WTC11 (cell line): ENCODE measurements at regions not wholly inside any gene's neighbourhood (a gene's known extent, or its start where the extent isn't known, plus 50 kb on each side); places are given as distances from the start of the nearest gene placed in this dataset.

Source experiments
- ATAC-seq: fragments of 200-7000 bp; cut with Tn5 transposase; 2 replicates; pipeline ENCODE4 v1.10.0; 2021; ENCODE audit warnings: mild to moderate bottlenecking, moderate library complexity
- CTCF ChIA-PET: fragments of 300-600 bp; sonication (Branson Sonifier 250); formaldehyde crosslinking; loops from one replicate; lab custom pipeline; 2021; ENCODE audit warnings: antibody characterized with exemption; lab: Charles Lee
- POLR2A ChIA-PET: fragments of 350-600 bp; sonication (Branson Sonifier 250); formaldehyde crosslinking; loops from one replicate; lab custom pipeline; 2021; ENCODE audit warnings: antibody characterized with exemption; lab: Charles Lee
- DNase-seq: peaks from one replicate; pipeline ENCODE4 v3.0.0; 2021; ENCODE audit warnings: low spot score
- H3K27ac Mint-ChIP-seq: 2 replicates; pipeline ENCODE4 v1.8.0; 2021; ENCODE audit warnings: mixed read lengths
- H3K27me3 Mint-ChIP-seq: 2 replicates; pipeline ENCODE4 v1.8.0; 2021; ENCODE audit warnings: low read depth, mild to moderate bottlenecking, moderate library complexity, mixed read lengths
- H3K36me3 Mint-ChIP-seq: 2 replicates; pipeline ENCODE4 v1.8.0; 2021; ENCODE audit warnings: mixed read lengths
- H3K4me1 Mint-ChIP-seq: 2 replicates; pipeline ENCODE4 v1.8.0; 2022; ENCODE audit warnings: mixed read lengths
- H3K4me3 Mint-ChIP-seq: 2 replicates; pipeline ENCODE4 v1.8.0; 2021; ENCODE audit warnings: mild to moderate bottlenecking, moderate library complexity, mixed read lengths
- H3K9me3 Mint-ChIP-seq: 2 replicates; pipeline ENCODE4 v1.8.0; 2021; ENCODE audit warnings: mixed read lengths
- ATF1 ChIP-seq: sonication (generic); formaldehyde crosslinking; IDR thresholded peaks from 2 replicates; pipeline ENCODE4 v1.8.1; 2023; ENCODE audit warnings: mild to moderate bottlenecking, moderate library complexity, missing genetic modification reagents
- ESRRA ChIP-seq: sonication (generic); formaldehyde crosslinking; IDR thresholded peaks from 2 replicates; pipeline ENCODE4 v1.8.1; 2022; ENCODE audit warnings: mild to moderate bottlenecking, missing genetic modification reagents, borderline replicate concordance
- HMGA2 ChIP-seq: fragments of 250-450 bp; sonication (Bioruptor Pico); IDR thresholded peaks from 2 replicates; pipeline ENCODE4 v1.4.0; 2021; ENCODE audit warnings: mild to moderate bottlenecking, moderate library complexity
- JAZF1 ChIP-seq: fragments of 250-450 bp; sonication (Bioruptor Pico); IDR thresholded peaks from 2 replicates; pipeline ENCODE4 v1.9.0; 2021; ENCODE audit warnings: moderate library complexity, mild to moderate bottlenecking, inconsistent platforms
- NFE2L1 ChIP-seq: sonication (generic); formaldehyde crosslinking; IDR thresholded peaks from 2 replicates; pipeline ENCODE4 v1.8.1; 2023; ENCODE audit warnings: missing genetic modification reagents
- TEAD1 ChIP-seq: sonication (generic); formaldehyde crosslinking; IDR thresholded peaks from 2 replicates; pipeline ENCODE4 v1.8.0; 2022; ENCODE audit warnings: mild to moderate bottlenecking, missing genetic modification reagents
- ZNF232 ChIP-seq: sonication (generic); formaldehyde crosslinking; IDR thresholded peaks from 2 replicates; pipeline ENCODE4 v1.8.0; 2022; ENCODE audit warnings: mild to moderate bottlenecking, missing genetic modification reagents
- ZNF317 ChIP-seq: sonication (generic); formaldehyde crosslinking; IDR thresholded peaks from 2 replicates; pipeline ENCODE4 v1.8.1; 2023; ENCODE audit warnings: low read depth, mild to moderate bottlenecking, moderate library complexity, missing genetic modification reagents, borderline replicate concordance
- ZNF423 ChIP-seq: fragments of 250-450 bp; sonication (Bioruptor Pico); IDR thresholded peaks from 2 replicates; pipeline ENCODE4 v2.1.2; 2022; ENCODE audit warnings: mild to moderate bottlenecking, moderate library complexity
- ZNF671 ChIP-seq: fragments of 250-450 bp; sonication (Bioruptor Pico); IDR thresholded peaks from 2 replicates; pipeline ENCODE4 v1.8.0; 2021; ENCODE audit warnings: mild to moderate bottlenecking
- TF ChIP-seq, protein P1 (sequence below): fragments of 250-450 bp; sonication (Bioruptor Pico); IDR thresholded peaks from 2 replicates; pipeline ENCODE4 v1.9.0; 2021; ENCODE audit warnings: mild to moderate bottlenecking, borderline replicate concordance
- TF ChIP-seq, protein P2 (sequence below): sonication (generic); formaldehyde crosslinking; IDR thresholded peaks from 2 replicates; pipeline ENCODE4 v1.8.1; 2022; ENCODE audit warnings: low read depth, missing genetic modification reagents, borderline replicate concordance
- TF ChIP-seq, protein P3 (sequence below): sonication (generic); formaldehyde crosslinking; IDR thresholded peaks from 2 replicates; pipeline ENCODE4 v1.8.1; 2023; ENCODE audit warnings: mild to moderate bottlenecking, missing genetic modification reagents, borderline replicate concordance
- TF ChIP-seq, protein P4 (sequence below): sonication (generic); formaldehyde crosslinking; IDR thresholded peaks from 2 replicates; pipeline ENCODE4 v1.8.0; 2022; ENCODE audit warnings: missing genetic modification reagents
- TF ChIP-seq, protein P5 (sequence below): fragments of 250-450 bp; sonication (Bioruptor Pico); conservative IDR thresholded peaks from 2 replicates; pipeline ENCODE4 v1.9.0; 2021; ENCODE audit warnings: mild to moderate bottlenecking
- TF ChIP-seq, protein P6 (sequence below): fragments of 250-450 bp; sonication (Bioruptor Pico); IDR thresholded peaks from 2 replicates; pipeline ENCODE4 v1.9.0; 2021; ENCODE audit warnings: mild to moderate bottlenecking

DNA sequence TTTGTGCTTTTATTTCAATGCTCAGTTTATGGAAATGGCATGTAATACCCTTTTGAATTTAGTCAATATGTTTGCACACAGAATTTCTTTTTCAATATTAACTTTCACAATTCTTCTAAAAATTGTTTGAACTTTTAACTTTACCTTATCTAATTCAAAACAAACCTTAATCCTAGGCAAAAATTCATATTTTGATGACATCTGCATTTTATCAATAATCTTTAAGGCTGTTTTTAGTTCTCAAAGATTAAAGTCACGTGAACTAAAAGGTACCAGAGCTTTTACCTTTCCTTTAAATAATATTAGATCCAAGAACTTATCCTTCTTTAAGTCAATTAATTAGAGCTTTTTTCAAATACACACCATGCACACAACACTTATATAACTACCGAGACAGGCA is 218.9 kb upstream of the NCAM2 start (continued):
- TF ChIP-seq, protein P1, sequence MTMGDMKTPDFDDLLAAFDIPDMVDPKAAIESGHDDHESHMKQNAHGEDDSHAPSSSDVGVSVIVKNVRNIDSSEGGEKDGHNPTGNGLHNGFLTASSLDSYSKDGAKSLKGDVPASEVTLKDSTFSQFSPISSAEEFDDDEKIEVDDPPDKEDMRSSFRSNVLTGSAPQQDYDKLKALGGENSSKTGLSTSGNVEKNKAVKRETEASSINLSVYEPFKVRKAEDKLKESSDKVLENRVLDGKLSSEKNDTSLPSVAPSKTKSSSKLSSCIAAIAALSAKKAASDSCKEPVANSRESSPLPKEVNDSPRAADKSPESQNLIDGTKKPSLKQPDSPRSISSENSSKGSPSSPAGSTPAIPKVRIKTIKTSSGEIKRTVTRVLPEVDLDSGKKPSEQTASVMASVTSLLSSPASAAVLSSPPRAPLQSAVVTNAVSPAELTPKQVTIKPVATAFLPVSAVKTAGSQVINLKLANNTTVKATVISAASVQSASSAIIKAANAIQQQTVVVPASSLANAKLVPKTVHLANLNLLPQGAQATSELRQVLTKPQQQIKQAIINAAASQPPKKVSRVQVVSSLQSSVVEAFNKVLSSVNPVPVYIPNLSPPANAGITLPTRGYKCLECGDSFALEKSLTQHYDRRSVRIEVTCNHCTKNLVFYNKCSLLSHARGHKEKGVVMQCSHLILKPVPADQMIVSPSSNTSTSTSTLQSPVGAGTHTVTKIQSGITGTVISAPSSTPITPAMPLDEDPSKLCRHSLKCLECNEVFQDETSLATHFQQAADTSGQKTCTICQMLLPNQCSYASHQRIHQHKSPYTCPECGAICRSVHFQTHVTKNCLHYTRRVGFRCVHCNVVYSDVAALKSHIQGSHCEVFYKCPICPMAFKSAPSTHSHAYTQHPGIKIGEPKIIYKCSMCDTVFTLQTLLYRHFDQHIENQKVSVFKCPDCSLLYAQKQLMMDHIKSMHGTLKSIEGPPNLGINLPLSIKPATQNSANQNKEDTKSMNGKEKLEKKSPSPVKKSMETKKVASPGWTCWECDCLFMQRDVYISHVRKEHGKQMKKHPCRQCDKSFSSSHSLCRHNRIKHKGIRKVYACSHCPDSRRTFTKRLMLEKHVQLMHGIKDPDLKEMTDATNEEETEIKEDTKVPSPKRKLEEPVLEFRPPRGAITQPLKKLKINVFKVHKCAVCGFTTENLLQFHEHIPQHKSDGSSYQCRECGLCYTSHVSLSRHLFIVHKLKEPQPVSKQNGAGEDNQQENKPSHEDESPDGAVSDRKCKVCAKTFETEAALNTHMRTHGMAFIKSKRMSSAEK: no peak
- no peak for TF ChIP-seq ZNF317 (CRISPR knock-in tag)

DNA sequence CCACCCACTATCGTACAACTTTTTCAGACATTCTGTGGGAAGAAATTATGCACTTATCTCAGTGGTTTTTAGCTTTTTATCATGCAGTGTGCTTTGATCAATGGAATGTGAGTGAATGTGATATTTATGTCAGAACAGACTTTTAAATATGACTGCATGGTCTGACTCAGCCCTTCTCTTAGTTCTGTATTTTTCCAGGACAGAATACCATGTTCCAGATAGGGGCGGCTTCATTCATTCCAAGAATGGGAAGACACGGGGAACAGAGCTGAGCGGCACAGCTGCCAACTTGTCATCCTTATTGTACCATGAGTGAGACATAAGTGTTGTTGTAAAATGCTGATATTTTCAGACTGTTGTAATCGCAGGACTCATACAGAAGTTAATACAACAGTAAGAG is 214.6 kb upstream of the NCAM2 start:
- no peak for ATAC-seq
- ChIA-PET POLR2A (no interaction called here), CTCF (no interaction called here)
- no peak overlapping the region for H3K27ac Mint-ChIP-seq
- no peak for DNase-seq
- H3K4me3 Mint-ChIP-seq: no peak overlapping the region
- H3K9me3 Mint-ChIP-seq: peaks cover 42% of the 10 kb centered on the region
- H3K36me3 Mint-ChIP-seq: peaks cover 46% of the 10 kb centered on the region
- peaks cover 9% of the 10 kb centered on the region for H3K27me3 Mint-ChIP-seq
- TF ChIP-seq NFE2L1: no peak
- TF ChIP-seq, protein P2, sequence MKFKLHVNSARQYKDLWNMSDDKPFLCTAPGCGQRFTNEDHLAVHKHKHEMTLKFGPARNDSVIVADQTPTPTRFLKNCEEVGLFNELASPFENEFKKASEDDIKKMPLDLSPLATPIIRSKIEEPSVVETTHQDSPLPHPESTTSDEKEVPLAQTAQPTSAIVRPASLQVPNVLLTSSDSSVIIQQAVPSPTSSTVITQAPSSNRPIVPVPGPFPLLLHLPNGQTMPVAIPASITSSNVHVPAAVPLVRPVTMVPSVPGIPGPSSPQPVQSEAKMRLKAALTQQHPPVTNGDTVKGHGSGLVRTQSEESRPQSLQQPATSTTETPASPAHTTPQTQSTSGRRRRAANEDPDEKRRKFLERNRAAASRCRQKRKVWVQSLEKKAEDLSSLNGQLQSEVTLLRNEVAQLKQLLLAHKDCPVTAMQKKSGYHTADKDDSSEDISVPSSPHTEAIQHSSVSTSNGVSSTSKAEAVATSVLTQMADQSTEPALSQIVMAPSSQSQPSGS (CRISPR knock-in tag): no peak
- TF ChIP-seq, protein P3, sequence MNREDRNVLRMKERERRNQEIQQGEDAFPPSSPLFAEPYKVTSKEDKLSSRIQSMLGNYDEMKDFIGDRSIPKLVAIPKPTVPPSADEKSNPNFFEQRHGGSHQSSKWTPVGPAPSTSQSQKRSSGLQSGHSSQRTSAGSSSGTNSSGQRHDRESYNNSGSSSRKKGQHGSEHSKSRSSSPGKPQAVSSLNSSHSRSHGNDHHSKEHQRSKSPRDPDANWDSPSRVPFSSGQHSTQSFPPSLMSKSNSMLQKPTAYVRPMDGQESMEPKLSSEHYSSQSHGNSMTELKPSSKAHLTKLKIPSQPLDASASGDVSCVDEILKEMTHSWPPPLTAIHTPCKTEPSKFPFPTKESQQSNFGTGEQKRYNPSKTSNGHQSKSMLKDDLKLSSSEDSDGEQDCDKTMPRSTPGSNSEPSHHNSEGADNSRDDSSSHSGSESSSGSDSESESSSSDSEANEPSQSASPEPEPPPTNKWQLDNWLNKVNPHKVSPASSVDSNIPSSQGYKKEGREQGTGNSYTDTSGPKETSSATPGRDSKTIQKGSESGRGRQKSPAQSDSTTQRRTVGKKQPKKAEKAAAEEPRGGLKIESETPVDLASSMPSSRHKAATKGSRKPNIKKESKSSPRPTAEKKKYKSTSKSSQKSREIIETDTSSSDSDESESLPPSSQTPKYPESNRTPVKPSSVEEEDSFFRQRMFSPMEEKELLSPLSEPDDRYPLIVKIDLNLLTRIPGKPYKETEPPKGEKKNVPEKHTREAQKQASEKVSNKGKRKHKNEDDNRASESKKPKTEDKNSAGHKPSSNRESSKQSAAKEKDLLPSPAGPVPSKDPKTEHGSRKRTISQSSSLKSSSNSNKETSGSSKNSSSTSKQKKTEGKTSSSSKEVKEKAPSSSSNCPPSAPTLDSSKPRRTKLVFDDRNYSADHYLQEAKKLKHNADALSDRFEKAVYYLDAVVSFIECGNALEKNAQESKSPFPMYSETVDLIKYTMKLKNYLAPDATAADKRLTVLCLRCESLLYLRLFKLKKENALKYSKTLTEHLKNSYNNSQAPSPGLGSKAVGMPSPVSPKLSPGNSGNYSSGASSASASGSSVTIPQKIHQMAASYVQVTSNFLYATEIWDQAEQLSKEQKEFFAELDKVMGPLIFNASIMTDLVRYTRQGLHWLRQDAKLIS (CRISPR knock-in tag): no peak
- TF ChIP-seq, protein P4, sequence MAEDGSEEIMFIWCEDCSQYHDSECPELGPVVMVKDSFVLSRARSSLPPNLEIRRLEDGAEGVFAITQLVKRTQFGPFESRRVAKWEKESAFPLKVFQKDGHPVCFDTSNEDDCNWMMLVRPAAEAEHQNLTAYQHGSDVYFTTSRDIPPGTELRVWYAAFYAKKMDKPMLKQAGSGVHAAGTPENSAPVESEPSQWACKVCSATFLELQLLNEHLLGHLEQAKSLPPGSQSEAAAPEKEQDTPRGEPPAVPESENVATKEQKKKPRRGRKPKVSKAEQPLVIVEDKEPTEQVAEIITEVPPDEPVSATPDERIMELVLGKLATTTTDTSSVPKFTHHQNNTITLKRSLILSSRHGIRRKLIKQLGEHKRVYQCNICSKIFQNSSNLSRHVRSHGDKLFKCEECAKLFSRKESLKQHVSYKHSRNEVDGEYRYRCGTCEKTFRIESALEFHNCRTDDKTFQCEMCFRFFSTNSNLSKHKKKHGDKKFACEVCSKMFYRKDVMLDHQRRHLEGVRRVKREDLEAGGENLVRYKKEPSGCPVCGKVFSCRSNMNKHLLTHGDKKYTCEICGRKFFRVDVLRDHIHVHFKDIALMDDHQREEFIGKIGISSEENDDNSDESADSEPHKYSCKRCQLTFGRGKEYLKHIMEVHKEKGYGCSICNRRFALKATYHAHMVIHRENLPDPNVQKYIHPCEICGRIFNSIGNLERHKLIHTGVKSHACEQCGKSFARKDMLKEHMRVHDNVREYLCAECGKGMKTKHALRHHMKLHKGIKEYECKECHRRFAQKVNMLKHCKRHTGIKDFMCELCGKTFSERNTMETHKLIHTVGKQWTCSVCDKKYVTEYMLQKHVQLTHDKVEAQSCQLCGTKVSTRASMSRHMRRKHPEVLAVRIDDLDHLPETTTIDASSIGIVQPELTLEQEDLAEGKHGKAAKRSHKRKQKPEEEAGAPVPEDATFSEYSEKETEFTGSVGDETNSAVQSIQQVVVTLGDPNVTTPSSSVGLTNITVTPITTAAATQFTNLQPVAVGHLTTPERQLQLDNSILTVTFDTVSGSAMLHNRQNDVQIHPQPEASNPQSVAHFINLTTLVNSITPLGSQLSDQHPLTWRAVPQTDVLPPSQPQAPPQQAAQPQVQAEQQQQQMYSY (CRISPR knock-in tag): no peak
- TF ChIP-seq ESRRA: no peak
- TF ChIP-seq, protein P5, sequence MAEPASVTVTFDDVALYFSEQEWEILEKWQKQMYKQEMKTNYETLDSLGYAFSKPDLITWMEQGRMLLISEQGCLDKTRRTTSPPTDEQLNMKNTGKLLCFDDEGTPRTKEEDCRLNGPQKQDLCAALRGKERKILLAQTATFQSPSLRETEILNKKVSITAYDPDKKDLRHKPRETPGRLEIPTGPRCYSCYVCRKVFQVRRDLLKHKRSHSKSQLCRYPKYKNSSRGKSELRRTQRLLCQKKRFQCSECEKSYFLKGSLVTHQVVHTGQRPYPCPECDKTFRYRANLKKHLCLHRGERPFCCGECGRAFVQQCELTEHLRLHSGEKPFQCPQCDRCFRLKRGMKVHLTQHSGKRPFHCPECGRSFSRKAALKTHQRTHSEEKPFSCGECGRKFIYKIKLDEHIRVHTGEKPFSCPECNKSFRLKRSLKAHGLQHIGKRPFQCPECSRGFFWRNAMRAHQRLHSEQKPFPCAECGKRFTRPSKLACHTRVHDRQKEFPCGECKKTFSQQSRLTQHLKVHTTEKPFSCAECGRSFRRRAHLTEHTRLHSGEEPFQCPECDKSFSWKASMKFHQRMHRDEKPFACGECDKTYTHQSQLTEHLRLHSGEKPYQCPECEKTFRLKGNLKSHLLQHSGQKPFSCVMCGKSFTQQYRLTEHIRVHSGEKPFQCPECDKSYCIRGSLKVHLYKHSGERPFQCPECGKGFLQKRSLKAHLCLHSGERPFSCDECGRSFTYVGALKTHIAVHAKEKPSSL (CRISPR knock-in tag): no peak
- TF ChIP-seq TEAD1 (CRISPR knock-in tag): no peak
- TF ChIP-seq ZNF671 (CRISPR knock-in tag): no peak
- no peak for TF ChIP-seq HMGA2 (CRISPR knock-in tag)
- TF ChIP-seq, protein P6, sequence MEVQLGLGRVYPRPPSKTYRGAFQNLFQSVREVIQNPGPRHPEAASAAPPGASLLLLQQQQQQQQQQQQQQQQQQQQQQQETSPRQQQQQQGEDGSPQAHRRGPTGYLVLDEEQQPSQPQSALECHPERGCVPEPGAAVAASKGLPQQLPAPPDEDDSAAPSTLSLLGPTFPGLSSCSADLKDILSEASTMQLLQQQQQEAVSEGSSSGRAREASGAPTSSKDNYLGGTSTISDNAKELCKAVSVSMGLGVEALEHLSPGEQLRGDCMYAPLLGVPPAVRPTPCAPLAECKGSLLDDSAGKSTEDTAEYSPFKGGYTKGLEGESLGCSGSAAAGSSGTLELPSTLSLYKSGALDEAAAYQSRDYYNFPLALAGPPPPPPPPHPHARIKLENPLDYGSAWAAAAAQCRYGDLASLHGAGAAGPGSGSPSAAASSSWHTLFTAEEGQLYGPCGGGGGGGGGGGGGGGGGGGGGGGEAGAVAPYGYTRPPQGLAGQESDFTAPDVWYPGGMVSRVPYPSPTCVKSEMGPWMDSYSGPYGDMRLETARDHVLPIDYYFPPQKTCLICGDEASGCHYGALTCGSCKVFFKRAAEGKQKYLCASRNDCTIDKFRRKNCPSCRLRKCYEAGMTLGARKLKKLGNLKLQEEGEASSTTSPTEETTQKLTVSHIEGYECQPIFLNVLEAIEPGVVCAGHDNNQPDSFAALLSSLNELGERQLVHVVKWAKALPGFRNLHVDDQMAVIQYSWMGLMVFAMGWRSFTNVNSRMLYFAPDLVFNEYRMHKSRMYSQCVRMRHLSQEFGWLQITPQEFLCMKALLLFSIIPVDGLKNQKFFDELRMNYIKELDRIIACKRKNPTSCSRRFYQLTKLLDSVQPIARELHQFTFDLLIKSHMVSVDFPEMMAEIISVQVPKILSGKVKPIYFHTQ (CRISPR knock-in tag): no peak
- TF ChIP-seq ZNF232 (CRISPR knock-in tag): no peak
- TF ChIP-seq ZNF423: no peak
- no peak for TF ChIP-seq JAZF1 (CRISPR knock-in tag)
- TF ChIP-seq ATF1: no peak
- H3K4me1 Mint-ChIP-seq: peaks cover 11% of the 10 kb centered on the region
